Lower lobe of right lung (tissue), 2 donors: ENCODE measurements at regions not wholly inside any gene's neighbourhood (a gene's known extent, or its start where the extent isn't known, plus 50 kb on each side); places are given as distances from the start of the nearest gene placed in this dataset.

Source experiments
- ATAC-seq, 2 donors: fragments of 200-7000 bp; cut with Tn5 transposase; one replicate each; pipeline ENCODE4 v1.9.1; 2020 to 2022; ENCODE audit warnings: mild to moderate bottlenecking in 2 of 2, moderate library complexity in 2 of 2
- DNase-seq: peaks from one replicate; pipeline ENCODE4 v3.0.0-alpha.2; 2020
- H3K27ac ChIP-seq: fragments of 200-600 bp; one replicate; pipeline ENCODE4 v1.8.0; 2022
- H3K27me3 ChIP-seq: fragments of 200-600 bp; one replicate; pipeline ENCODE4 v1.8.0; 2022; ENCODE audit warnings: low read depth
- H3K36me3 ChIP-seq: fragments of 200-600 bp; one replicate; pipeline ENCODE4 v1.8.0; 2022; ENCODE audit warnings: mild to moderate bottlenecking
- H3K4me1 ChIP-seq: fragments of 200-600 bp; one replicate; pipeline ENCODE4 v1.8.0; 2022
- H3K4me3 ChIP-seq: fragments of 200-600 bp; one replicate; pipeline ENCODE4 v1.8.0; 2022; ENCODE audit warnings: mild to moderate bottlenecking
- H3K9me3 ChIP-seq: fragments of 200-600 bp; one replicate; pipeline ENCODE4 v1.8.0; 2022
- intact Hi-C: fragments of 100-400 bp; cut with DNase I; formaldehyde crosslinking; loops from one replicate; pipeline ENCODE4 v1.11.0; 2022
- TF ChIP-seq, protein P1 (sequence below): fragments of 200-600 bp; IDR thresholded peaks from one replicate; pipeline ENCODE4 v1.8.0; 2022; ENCODE audit warnings: antibody characterized with exemption, mild to moderate bottlenecking
- donor health status: DM: no; HTN: yes; CAD: no; lungs with severe emphysema.

DNA sequence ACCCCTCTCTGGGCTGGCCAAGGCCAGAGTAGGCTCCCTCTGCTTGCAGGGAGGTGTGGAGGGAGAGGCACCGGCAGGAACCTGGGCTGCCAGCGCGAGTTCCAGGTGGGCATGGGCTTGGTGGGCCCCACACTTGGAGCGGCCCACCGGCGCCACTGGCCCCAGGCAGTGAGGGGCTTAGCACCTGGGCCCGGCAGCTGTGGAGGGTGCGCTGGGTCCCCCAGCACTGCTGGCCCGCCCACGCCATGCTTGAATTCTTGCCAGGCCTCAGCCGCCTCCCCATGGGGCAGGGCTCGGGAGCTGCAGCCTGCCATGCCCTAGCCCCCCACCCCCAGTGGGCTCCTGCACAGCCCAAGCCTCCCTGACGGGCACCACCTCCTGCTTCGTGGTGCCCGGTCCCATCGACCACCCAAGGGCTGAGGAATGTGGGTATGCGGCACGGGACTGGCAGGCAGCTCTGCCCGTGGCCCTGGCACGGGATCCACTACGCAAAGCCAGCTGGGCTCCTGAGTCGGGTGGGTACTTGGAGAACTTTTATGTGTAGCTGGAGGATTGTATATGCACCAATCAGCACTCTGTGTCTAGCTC is 1648.0 kb downstream of the OLFM4 start:
- no peaks in the 10 kb centered on the region for H3K36me3 ChIP-seq
- ATAC-seq (no peak), DNase-seq (no peak)
- H3K27me3 ChIP-seq = no peaks in the 10 kb centered on the region
- TF ChIP-seq, protein P1, sequence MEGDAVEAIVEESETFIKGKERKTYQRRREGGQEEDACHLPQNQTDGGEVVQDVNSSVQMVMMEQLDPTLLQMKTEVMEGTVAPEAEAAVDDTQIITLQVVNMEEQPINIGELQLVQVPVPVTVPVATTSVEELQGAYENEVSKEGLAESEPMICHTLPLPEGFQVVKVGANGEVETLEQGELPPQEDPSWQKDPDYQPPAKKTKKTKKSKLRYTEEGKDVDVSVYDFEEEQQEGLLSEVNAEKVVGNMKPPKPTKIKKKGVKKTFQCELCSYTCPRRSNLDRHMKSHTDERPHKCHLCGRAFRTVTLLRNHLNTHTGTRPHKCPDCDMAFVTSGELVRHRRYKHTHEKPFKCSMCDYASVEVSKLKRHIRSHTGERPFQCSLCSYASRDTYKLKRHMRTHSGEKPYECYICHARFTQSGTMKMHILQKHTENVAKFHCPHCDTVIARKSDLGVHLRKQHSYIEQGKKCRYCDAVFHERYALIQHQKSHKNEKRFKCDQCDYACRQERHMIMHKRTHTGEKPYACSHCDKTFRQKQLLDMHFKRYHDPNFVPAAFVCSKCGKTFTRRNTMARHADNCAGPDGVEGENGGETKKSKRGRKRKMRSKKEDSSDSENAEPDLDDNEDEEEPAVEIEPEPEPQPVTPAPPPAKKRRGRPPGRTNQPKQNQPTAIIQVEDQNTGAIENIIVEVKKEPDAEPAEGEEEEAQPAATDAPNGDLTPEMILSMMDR = no peak
- no peaks in the 10 kb centered on the region for H3K4me1 ChIP-seq
- H3K27ac ChIP-seq = no peak overlapping the region
- H3K4me3 ChIP-seq = no peak overlapping the region
- intact Hi-C loops = no loop called here
- no peaks in the 10 kb centered on the region for H3K9me3 ChIP-seq

DNA sequence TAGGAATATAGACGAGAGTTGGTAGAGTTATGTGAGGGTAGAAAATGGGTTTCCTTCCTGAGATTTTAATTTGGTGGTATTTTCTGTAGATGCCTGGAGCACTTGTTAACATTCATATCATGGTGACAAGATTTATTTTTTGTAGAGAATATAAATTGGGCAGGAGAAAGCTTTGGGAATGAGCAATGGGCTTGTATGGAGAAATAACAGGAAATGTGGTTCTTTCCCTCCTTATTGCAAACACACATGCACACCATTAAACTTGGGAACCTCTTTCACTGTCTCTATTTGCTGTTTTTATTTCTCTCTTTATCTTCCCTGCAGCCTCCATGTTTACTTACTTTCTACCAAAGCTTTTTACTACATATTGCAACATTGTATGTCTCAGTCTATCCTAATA is 1653.6 kb downstream of the OLFM4 start:
- TF ChIP-seq, protein P1 = no peak
- Histone ChIP-seq H3K27me3 (no peaks in the 10 kb centered on the region), H3K27ac (no peak overlapping the region), H3K4me1 (no peaks in the 10 kb centered on the region), H3K4me3 (no peak overlapping the region), H3K36me3 (no peaks in the 10 kb centered on the region), H3K9me3 (no peaks in the 10 kb centered on the region)
- intact Hi-C loops = no loop called here
- DNase-seq (no peak), ATAC-seq (no peak)

DNA sequence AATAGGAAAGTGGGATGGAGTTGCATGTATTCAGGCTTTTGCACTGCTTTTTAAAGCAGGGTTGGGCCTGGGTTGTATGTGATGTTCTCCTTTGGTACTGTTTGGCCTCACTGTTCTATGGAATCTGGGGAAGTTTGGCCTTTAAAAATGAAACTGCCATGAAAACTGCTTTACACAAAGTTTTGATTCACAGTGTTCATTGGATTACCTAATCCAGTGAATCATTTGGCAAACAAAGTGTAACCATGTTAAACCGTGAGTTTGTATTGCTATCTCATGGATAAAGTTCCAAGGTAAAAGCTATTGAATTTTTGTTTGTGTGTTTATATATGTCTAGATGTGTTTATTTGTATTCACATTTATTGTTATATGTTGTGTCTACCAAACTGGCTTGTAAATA is 1658.6 kb downstream of the OLFM4 start:
- Histone ChIP-seq H3K9me3 (no peaks in the 10 kb centered on the region), H3K4me3 (no peak overlapping the region), H3K4me1 (no peaks in the 10 kb centered on the region), H3K36me3 (no peaks in the 10 kb centered on the region), H3K27ac (no peak overlapping the region), H3K27me3 (no peaks in the 10 kb centered on the region)
- intact Hi-C loops = no loop called here
- ATAC-seq = no peak
- no peak for DNase-seq
- TF ChIP-seq, protein P1 = no peak

DNA sequence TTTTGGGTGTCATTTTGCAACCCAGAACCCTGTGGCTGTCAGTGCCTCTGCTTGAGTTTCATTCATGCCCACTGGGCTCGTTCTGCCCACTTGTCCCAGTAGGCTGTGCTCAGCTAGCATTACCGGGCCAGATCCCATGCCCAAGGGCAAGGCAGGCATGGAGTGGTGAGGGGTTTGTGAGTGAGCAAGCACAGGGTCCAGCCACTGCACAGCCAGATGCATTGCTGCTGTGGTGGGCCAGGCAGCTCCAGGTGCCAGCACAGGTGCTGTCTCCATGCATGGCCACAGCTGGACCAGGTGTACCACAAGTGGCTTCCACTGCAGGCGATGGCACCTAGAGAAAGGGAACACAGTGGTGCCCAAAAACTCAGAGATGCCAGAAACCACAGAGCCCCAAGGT is 1671.2 kb downstream of the OLFM4 start:
- intact Hi-C loops = no loop called here
- H3K27ac ChIP-seq = no peak overlapping the region
- no peak overlapping the region for H3K4me3 ChIP-seq
- H3K4me1 ChIP-seq = no peaks in the 10 kb centered on the region
- H3K9me3 ChIP-seq = no peaks in the 10 kb centered on the region
- H3K36me3 ChIP-seq = no peaks in the 10 kb centered on the region
- TF ChIP-seq, protein P1 = no peak
- no peaks in the 10 kb centered on the region for H3K27me3 ChIP-seq
- DNase-seq (no peak), ATAC-seq (peak in 1 of 2 donors; percentile 34)

DNA sequence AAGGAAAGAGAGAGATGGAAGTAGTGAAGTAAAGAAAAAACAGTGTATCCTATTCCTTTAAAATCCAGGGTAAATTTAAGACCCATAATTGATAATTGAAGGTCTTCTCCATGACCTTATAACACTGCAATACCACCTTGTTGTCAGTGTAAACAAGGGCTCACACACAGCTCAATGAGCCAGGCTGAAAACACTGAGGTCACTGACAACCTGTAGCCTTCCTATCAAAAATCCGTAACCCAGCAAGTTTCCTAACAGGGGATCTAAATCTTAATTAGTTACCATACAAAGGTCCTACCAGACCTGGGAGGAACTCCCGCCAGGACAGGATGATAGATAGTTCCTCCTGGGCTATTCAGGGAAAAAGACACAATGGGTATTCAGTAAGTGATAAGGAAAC is 1677.1 kb downstream of the OLFM4 start:
- H3K36me3 ChIP-seq = no peaks in the 10 kb centered on the region
- DNase-seq (no peak), ATAC-seq (no peak)
- no peaks in the 10 kb centered on the region for H3K4me1 ChIP-seq
- no peaks in the 10 kb centered on the region for H3K9me3 ChIP-seq
- TF ChIP-seq, protein P1 = no peak
- H3K27me3 ChIP-seq = no peaks in the 10 kb centered on the region
- no peak overlapping the region for H3K4me3 ChIP-seq
- no peak overlapping the region for H3K27ac ChIP-seq
- intact Hi-C loops = no loop called here

DNA sequence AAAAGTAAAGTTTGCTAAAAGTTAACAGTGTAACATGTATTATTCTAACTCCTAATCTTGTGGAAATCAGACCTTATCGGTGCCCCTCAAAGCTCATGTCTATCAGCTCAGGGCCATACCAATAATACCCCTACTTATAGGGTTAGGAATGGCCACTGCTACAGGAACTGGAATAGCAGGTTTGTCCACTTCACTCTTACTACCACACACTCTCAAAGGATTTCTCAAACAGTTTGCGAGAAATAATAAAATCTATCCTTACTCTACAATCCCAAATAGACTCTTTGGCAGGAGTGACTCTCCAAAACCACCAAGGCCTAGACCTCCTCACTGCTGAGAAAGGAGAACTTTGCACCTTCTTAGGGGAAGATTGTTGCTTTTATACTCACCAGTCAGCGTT is 1677.7 kb downstream of the OLFM4 start:
- DNase-seq = no peak
- no peaks in the 10 kb centered on the region for H3K9me3 ChIP-seq
- ATAC-seq = no peak
- H3K4me1 ChIP-seq = no peaks in the 10 kb centered on the region
- intact Hi-C loops = no loop called here
- H3K27ac ChIP-seq = no peak overlapping the region
- H3K27me3 ChIP-seq = no peaks in the 10 kb centered on the region
- no peaks in the 10 kb centered on the region for H3K36me3 ChIP-seq
- TF ChIP-seq, protein P1 = no peak
- no peak overlapping the region for H3K4me3 ChIP-seq
